Hematopoietic multipotent progenitor cell treated with erythropoietin and hydrocortisone succinate and interleukin-3 and kit ligand, for 6 days (in vitro differentiated cells): ENCODE measurements at regions not wholly inside any gene's neighbourhood (a gene's known extent, or its start where the extent isn't known, plus 50 kb on each side); places are given as distances from the start of the nearest gene placed in this dataset.
A peak's percentile ranks its signal among the peaks of the same experiment; 100 is the strongest.
"Not testable (repeated sequence)": the region's sequence is repeated elsewhere in the genome, so short reads cannot be mapped to it uniquely, and the experiment has no call there.

Experiments used
- DNase-seq: peaks from one replicate; pipeline ENCODE4 v3.0.0-alpha.2; 2015

DNA sequence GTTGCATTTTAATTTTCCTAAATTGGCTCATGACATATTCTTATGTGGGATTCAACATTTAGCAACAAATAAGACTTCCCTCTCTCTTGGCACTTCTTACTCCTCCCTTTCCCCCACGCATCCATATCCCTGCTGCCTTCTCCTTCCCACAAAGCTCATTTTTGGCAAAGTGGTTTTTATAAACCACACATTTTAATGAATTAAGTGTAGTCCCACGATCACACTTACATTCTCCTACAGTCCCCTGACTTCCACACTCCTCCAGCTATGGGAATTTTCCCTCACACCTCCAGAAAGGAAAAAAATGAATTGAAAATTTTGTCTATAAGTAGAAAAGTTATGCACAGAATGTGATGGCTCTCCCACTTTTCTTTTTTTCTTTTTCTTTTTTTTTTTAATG, 345.0 kb downstream of the CD83 start:
- no peak for DNase-seq

DNA sequence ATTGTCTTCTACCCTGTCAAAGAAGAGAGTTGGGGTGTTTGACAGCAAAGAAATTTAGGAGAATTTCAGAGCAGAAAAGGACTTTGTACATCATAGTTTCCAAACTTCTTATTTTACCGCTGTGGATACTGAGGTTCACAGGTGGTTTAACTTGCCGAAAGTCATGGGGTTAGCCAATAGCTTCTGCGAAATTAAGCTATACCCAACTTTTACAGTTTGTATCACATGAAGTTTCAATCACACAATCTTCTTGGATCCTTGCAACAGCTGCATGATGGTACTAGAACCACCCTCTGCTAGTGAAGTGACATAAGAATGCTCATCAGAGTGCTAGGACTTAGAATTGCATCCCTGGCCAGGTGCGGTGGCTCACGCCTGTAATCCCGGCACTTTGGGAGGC, 345.5 kb downstream of the CD83 start:
- no peak for DNase-seq

DNA sequence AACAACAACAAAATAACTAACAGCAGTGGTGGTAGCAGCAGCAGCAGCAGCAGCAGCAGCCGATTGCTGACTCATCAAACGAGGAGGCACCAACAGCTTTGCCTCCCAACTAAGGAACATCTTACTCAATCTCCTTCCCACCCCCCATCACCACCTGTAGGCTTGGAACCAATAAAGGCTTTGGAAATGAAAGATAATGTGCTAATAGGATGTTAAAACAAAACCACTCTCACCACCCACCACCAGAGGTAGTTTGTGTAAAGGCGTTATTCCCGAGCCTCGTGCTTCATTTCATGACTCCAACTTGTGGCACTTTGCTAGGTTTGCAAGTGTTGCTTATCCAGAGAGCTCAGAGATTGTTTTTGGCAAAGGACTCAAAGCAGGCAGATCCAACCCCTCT, 346.5 kb downstream of the CD83 start:
- DNase-seq = peak; percentile 33

DNA sequence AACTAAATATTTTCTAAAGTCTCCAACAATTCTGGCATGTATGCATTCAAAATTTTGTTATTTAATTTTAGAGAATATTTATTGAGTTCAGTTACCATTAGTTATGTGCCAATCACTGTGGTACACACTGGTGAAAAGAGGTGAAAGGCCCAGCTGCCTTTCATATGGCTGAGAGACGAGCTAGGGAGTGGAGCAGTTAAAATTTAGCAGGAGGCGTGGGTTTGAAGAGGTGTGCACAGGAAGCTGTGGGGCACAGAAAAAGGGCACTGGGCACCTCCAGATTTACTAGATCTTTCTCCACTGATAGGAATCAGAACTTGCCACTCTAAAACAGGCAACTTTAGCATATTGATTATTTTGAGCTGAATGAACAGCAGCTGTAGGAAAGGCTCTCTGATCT, 347.1 kb downstream of the CD83 start:
- DNase-seq = no peak

DNA sequence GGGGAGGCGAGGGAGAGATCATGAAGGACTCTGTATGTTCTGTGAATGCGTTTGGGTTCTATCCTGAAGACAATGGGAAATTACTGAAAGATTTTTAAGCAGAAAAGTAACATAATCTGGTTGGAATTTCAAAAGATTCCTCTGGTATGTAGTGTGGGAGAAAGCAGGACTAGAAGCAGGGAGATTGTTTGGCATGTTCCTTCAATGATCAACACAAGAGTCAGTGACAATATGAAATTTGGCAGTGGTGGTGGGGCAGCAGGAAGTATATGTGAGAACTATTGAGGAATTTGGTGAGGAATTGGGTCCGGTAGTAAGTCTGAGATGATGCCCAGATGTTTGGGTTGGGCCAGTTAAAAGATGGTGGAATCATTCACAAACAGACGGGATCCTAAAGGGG, 348.7 kb downstream of the CD83 start:
- DNase-seq = no peak

DNA sequence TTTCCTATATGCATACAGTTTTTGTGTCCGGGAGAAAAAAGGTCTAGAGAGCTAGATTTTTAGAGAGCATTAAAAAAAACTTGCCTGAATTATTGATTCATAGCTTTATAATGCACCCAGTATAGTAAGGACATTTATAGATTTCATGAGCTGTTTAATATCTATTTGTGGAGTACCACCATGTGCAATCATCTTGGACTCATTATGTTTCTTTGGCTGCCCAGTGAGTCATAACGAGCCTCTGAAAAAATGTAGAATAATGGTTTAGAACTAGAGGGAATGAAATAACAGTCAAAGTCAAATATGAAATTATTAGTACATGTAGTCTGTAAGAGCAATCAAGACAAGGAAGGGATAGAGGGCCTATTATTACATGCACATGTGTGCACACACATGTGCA, 350.0 kb downstream of the CD83 start:
- no peak for DNase-seq

DNA sequence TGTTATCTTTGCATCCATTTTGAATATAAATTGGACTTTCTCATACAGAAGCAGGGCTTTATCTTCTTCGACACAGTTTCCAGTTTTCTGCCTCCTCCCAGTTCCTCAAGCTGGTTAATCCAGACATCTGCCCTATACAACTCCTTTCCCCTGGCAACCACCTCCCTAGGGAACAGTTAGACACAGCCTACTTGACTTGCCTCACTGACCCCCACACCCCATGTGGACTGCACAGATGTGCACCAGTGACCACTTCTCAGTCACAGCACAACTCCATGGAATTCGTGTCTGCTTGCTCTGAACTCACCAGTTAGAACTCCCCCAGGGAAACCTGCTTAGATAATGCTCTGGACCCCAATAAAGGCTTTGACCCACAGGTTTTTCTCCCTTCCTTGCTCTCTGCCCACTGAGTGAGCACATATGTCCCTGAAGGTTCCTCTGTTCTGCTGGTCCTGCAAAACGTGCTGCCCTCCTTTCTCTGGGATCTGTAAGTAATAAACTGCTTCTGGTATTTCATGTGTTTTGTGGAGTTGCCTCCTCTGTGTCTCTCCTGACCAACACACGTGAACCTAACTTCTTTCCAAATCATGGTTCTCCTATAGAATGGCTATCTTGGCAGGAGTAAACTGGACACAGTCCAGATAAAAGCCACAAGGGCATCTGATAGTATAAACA, 351.2 kb downstream of the CD83 start:
- DNase-seq = no peak

DNA sequence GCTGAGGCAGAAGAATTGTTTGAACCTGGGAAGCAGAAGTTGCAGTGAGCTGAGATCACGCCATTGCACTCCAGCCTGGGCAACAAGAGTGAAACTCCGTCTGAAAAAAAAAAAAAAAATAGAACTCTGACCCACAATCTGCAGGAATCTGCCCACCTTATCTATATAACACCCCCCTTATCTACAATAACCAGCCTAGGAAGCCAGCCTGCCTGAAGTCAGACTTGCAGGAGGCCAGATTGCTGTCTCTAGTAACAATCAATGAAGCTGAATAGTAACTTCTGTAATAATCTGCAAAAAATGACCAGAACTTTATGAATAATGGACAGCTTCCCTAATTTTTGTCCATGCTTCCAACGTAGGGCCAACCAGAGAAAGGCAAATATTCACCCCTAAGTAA, 352.5 kb downstream of the CD83 start:
- DNase-seq = peak; percentile 45

DNA sequence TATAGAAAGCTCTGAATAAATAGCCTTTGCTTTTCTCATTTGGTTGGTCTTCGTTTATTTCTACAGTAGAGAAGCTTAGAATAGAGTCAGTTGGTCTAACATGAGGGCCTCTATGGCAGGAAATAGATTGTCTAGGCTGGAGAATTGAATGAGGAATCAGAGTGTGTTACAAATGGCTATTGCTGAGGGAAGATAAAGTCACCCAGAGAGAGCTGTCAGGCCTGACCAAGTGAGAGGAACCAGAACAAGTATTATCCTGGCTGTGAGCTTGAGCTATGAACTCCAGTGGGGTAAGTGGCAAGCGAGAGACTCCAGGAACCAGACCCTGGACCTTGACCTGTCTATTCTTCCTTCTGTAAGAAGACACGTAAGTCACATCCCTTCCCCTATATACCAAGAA, 353.1 kb downstream of the CD83 start:
- peak; percentile 28 for DNase-seq

DNA sequence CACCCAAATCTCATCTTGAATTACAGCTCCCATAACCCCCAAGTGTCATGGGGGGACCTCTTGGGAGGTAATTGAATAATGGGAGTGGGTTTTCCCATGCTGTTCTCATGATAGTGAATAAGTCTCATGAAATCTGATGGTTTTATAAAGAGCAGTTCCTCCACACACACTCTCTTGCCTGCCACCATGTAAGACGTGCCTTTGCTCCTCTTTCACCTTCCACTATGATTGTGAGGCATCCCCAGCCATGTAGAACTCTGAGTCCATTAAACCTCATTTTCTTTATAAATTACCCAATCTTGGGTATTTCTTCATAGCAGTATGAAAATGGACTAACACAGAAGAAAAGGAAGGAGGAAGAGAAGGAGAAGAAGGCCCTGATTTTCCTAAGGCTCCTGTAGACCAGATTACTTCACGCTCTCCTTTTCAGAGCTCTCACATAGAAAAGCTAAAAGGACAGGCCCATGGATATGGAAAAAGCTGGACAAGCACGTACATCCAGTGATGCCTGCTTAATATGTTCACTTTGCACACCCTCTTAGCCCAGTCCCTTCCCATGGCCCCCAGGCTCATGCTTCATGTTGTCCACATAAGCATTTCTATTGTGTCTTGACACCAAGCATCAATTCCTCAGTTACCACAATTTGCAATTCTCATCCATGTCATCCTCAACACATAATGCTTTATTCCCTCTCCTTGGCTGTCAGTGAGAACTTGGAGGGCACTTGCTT, 354.8 kb downstream of the CD83 start:
- no peak for DNase-seq

DNA sequence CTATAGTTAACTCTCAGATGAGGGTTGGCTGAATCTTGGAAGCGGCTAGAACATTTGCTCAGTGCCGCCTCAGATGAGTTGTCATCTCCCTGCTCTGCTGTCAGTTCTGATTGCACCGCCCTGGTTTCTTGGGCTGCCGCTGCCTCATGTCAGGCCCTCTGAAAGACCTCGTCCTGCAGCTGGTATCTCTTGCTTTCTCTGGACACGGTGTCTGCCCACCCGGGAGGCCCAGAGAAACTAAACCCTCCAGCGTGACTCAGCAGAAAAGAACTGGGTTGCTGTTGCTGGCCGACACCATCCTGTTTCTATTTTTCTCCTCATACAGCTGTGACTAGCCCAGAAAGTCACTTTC, 355.4 kb downstream of the CD83 start:
- DNase-seq = peak; percentile 73

DNA sequence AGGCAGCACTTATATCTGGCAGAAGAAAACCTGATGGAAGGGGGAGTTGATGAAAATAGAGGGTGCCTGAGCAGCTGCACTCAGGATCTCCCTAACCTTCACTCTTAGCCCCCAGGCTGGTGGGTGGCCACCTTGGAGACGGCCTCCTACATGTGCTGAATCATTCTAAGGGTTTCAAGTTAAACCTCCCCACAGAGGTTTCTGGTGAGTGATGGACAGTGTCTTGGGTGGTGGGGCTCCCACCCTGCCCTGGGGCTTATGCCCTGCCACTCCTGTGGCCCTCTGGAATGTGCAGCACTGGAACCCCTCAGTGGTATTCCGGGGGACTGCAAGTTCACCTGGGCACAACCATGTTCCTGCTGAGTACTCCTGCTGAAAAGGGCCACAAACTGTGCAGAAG, 357.2 kb downstream of the CD83 start:
- no peak for DNase-seq

DNA sequence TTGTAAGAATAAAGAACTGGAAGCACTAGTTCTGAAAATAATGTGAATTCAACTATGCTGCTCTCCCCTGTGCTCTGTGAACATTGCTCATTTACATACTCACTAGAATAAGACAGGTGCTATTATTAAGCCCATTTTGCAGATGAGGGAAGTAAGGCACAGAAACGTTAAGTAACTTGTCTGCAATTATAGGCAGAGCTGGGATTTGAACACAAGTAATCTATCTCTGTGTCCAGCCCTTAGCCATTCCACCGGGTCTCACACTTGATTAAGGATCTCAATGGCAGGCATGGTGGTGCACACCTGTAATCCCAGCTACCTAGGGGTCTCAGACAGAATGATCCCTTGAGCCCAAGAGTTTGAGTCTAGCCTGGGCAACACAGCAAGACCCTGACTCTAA, 357.7 kb downstream of the CD83 start:
- no peak for DNase-seq

DNA sequence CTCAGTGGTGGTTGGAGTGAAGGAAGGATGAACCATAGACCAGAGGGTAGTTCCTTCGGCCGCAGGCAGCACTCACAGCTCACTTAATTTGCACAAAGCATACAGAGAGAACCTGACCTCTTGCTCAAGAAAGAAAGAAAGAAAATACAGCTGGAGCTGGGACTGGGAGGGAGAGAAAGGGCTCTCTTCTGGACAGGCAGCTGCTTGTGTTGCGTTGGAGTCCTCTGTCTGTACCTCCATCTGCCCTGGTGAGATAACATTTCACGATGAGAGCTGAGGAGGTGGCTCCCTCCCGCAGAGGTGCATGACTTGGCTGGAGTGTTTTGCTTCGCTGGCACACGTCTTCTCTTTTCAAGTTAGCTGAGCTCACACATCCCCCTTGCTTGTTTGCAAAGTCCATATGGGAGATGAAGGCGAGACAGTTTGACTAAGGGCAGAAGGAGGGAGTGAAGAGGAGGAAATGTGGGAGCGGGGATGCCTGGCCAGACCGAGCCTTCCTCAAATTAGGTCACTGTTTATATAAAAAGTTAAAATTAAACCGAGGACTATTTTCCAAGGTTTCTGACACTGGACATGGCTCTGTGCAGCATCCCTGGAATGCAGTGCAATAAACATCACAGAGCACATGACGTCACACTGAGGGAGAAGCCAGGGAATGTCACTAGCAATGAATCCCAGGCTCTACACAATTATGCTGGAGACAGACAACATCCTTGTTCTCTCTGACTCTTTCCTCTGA, 359.4 kb downstream of the CD83 start:
- DNase-seq = peak; percentile 96

DNA sequence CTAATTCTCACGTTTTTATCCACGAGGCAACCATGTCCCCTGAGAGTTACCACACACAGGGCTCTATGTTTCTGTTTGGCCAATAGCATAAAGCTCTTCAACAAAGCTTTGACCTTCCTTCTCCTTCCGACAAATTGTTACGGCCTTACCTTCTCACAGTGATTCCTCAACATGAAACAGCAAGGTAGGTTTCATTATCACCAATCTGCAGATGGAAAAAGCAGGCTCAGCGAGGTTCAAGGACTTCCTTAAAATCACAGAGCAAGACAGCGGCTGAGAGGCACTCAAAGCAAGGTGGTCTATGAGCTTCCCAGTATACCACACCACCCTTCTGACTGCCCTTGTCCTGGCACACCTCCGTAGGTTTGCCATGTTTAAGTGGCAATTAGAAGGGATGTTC, 360.0 kb downstream of the CD83 start:
- peak; percentile 25 for DNase-seq

DNA sequence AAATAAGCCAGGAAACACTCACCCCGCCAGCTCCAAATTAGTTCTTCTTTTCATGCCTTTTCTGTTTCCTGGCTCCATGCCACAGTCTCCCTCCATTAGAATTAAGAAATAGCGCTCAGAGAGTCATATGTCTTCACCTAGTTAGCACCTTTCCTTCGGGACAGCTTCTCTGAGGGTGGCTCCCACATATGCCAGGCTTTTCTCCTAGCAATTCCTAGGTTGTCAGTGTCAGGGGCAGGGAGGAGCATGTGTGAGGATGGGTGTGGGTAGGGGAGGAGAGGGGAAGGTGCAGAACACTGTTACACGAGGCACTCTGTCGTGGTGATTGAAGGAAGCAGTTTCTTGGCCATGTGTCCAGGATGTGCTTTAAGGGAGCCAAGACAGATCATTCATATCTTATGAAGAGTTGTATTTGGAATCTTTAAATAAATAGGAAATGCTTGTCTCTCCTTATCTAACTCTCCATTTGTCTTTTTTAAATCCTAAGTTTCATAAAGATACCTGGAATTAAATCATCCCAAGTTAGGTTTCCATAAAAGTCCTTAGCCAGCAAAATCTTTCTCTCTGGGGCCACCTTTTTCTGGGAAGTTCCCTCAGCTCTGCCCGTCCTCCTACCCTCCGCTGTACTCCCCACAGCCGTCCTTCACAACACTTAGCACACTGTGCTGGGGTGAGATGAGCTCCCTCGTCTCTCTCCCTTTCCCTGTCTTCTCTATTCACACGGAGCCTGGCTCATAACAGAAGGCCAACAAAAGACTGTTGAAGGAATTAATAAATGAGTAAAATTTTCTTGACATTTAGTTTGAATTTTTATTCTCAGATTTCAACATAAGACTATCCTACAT, 361.0 kb downstream of the CD83 start:
- peak; percentile 63 for DNase-seq

DNA sequence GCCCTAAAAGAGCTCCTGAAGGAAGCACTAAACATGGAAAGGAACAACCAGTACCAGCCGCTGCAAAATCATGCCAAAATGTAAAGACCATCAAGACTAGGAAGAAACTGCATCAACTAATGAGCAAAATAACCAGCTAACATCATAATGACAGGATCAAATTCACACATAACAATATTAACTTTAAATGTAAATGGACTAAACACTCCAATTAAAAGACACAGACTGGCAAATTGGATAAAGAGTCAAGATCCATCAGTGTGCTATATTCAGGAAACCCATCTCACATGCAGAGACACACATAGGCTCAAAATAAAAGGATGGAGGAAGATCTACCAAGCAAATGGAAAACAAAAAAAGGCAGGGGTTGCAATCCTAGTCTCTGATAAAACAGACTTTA, 364.4 kb downstream of the CD83 start:
- DNase-seq = not testable (repeated sequence)

DNA sequence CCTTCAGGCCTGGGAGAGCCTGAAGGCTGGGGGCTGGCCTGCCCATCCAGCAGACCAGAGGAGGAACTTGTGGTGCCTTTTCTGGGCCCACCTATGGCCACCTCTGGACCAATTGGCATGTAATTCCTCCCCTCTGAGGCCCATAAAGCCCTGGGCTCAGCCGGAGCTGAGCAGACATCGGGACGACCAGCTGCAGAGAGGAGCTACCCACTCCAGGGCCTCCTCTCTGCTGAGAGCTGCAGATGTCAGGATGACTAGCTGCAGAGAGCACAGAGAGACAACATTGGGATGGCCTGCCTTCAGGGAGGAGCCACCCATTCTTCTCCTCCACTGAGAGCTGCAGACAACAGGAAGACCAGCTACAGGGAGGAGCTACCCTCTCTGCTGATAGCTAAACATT, 370.1 kb downstream of the CD83 start:
- DNase-seq = no peak

DNA sequence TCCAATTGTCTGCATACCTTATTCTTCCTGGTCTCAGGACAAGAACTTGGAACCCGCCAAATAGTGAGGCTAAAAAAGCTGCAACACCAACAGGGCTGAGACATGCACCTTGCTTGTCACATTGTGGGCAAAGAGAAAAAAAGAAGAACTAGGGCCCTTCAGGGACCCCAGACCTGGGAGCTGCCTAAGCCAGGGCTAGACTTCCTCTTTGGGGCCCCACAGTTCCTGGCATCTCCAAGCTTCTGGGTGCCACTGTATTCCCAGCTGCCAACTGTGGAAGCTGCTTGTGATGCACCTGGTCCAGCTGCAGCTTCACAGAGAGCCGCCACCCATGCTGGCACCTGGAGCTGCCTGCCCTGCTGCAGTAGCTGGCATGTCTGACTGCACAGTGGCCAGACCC, 370.6 kb downstream of the CD83 start:
- peak; percentile 15 for DNase-seq

DNA sequence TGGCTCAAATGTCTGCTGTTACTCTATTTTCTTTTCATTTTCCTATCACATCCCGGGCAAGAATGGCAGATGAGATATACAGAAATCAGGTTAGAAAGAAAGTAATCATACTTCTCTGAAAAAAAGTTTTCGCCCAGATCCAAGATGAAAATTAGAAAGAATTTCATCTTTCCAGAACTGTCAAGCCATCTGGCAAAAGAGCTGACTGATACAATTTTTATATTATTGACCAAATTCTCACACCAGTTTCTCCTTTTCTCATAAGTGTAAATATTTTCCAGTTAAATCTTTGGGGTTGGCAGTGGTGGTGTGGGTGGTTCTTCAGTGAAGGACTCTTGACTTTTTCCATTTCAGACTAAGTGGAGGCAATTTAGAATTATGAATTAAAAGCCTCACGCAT, 371.9 kb downstream of the CD83 start:
- no peak for DNase-seq

DNA sequence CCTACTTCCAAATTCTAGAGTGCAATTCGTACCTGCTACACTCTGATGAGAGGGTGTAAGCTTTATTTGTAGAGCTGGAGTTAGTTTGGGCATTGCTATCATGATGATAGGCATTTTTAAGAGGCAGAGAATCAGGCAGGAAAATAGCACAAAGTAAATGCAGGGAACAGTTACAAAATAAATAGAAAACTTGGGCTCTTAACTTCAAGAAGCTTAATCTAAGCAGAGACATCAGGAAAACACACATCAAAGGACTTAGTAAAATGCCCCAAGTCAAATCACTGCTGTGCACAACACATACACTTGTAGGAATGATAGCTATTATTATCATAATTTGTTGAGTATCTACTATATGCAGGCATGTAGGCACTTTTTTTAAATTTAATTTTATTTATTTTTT, 381.2 kb downstream of the CD83 start:
- no peak for DNase-seq

DNA sequence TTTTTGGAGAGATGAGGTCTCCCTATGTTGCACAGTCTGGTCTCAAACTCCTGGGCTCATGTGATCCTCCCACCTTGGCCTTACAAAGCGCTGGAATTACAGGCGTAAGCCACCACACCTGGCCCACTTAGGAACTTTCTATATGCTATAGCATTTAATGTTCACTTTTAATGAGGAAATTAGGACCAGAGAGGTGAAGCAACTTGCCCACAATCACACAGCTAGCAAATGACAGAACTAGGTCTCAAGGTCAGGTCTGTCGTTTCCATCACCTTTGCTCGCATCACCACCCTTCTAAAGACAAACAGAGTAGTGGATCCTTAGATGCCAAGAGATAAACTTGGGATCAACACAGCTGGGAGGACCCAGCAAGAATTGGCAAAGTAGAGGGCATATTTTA, 381.7 kb downstream of the CD83 start:
- DNase-seq = no peak

DNA sequence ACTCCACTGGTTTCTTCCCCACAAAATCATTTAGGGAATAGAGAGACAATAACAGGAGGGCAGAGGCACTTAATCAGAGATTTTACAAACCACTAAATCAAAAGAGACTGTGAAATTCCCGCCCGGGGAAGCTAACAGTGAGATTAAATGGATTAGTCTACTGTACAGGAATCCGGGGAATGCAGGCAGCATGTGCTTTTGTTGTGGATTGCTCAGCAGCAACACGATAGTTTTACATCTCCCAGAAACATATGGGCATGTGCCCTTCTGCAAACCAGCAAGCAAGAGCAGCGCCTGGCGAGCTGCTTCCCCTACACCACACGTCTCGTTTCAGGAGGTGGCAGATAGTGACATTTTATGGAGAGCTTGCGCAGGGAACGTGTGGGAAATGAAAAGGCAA, 382.3 kb downstream of the CD83 start:
- DNase-seq = no peak
